ENCODE measurements at regions not wholly inside any gene's neighbourhood (a gene's known extent, or its start where the extent isn't known, plus 50 kb on each side); places are given as distances from the start of the nearest gene placed in this dataset.
"Not testable (repeated sequence)": the region's sequence is repeated elsewhere in the genome, so short reads cannot be mapped to it uniquely, and the experiment has no call there.

DNA sequence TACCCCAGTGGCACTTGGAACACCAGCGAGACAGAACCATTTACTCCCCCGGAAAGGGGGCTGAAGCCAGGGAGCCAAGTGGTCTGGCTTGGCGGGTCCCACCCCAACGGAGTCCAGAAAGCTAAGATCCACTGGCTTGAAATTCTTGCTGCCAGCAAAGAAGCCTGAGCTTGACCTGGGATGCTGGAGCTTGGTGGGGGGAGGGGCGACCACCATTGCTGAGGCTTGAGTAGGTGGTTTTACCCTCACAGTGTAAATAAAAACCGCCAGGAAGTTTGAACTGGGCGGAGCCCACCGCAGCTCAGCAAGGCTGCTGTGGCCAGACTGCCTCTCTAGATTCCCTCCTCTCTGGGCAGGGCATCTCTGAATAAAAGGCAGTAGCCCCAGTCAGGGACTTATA, 62.8 kb downstream of the RPS24 start:
- DNase-seq (ENCODE audit: low read depth in 4 of 4, low spot score in 1 of 4): not testable (repeated sequence)

DNA sequence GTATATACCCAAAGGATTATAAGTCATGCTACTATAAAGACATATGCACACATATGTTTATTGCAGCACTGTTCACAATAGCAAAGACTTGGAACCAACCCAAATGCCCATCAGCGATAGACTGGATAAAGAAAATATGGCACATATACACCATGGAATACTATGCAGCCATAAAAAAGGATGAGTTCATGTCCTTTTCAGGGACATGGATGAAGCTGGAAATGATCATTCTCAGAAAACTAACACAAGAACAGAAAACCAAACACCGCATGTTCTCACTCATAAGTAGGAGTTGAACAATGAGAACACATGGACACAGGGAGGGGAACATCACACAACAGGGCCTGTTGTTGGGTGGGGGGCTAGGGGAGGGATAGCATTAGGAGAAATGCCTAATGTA, 68.9 kb downstream of the RPS24 start:
- DNase-seq (ENCODE audit: low read depth in 4 of 4, low spot score in 1 of 4): not testable (repeated sequence)

DNA sequence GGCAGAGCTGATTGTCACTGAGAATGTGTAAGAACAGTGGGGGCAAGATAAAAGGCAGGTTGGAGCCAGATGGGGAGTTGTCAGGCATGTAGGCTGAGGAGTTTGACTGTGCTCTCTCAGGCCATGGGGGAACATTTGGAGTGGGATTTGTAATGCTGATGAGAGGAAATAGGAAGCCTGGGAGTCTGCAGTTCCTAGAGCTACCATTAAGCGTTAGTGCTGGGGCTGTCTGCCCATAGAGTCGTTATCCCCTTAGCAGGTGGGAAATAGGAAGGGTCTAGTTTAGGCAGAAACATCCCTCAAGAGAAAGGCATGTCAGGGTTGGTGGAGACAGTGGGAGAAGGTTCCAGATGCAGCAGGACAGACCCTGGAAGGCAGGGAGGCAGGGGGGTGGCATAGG, 75.5 kb downstream of the RPS24 start:
- DNase-seq (ENCODE audit: low read depth in 4 of 4, low spot score in 1 of 4): no peak

DNA sequence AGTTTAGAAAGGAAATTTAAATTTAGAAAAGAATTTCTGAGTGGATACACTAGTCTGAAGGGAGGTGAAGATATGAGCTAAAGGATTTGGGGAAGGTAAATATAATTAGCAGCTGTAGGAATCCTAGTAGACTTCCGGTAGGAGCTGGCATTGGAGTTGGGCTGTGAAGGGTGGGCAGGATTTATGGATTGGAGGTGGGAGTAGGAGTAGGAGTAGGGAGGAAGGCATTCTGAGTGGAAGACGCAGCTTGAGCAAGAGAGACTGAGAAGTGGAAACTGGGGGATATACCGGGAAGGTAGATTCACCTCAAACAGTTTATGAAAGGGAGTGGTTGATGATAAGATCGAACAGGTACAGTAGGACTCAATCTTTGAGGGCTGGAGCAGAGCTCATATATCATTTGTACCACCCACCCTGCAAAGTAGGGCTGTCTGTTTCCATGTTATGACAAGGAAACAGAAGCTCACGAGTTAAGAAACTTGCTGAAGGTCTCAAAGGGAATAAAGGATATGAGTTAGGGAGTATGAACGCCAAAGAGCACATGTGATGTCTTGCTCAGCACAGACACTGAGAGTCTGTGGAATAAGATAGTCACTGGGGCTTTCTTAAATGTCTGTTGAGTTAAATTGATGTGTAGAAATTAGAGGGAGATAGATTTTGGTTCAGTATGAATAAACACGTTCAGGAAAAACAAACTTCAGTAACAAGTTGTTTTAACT, 81.6 kb downstream of the RPS24 start:
- DNase-seq (ENCODE audit: low read depth in 4 of 4, low spot score in 1 of 4): no peak

DNA sequence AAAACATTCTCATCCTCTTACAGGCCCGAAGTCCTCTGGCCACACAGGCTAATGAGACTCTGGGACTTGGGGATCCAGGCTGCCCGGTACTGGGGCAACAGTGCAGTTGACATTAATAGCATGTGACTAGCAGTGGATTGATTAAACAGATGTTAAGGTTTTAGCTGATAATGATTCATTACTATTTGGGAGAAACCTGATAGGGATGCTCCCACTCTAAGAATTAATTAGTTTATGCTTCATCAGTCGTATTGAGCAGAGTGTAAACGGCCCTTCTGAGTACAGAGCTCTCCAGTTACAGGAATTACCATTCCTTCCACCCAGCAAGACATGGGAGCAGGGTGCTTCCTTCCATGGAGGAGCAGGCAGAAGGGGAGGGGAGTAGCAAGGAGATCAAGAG, 82.7 kb downstream of the RPS24 start:
- DNase-seq (ENCODE audit: low read depth in 4 of 4, low spot score in 1 of 4): no peak

DNA sequence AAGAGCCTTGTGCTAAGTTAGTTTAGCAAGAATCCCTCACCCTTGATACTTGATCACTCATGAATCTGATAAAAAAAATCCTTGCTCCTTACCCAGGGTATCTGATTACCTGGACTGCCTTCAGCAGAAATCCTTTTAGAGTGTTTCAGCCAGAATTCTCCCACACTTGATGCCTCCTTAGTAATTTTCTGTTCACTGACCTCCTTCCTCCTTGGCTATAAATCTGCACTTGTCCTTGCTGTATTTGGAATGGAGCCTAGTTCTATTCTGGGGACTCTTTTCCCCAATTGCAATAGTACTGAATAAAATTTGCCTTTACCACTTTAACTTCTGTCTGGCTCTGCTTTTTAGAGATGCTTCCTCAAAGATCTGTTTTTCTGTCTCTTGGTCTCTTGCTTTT, 84.9 kb downstream of the RPS24 start:
- no peak for DNase-seq (ENCODE audit: low read depth in 4 of 4, low spot score in 1 of 4)

DNA sequence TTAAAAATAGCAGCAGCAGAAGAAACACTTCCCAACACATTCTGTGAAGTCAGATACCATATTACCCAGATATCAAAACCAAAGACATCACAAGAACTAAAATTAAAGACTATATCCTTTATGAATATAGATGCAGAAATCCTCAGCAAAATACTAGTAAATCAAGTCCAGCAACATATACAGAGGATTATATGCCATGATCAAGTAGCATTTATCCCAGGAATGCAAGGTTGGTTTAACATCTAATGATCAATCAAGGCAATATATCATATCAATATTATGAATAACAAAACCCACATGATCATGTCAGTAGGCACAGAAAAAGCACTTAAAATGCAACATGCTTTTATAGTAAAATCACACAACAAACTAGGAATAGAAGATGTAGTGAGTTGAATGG, 88.1 kb downstream of the RPS24 start:
- no peak for DNase-seq (ENCODE audit: low read depth in 4 of 4, low spot score in 1 of 4)

DNA sequence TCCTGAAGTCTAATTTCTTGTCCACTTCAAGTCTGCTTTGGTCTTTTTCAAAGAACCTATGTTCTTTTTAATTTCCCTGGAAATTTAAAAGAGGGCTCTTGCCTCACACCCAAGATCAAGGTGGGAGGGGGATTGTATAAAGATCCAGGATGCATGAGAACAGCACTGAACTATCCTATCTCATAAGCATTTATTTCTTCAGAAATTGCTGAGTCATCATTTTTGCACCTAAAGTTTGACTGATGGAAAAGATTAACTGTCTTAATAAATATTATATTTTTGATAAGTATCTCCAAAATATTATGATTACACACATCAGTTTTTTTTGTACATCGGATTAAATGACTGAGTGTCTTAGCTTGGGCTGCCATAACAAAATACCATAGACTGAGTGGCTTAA, 90.5 kb downstream of the RPS24 start:
- DNase-seq (ENCODE audit: low read depth in 4 of 4, low spot score in 1 of 4): no peak

DNA sequence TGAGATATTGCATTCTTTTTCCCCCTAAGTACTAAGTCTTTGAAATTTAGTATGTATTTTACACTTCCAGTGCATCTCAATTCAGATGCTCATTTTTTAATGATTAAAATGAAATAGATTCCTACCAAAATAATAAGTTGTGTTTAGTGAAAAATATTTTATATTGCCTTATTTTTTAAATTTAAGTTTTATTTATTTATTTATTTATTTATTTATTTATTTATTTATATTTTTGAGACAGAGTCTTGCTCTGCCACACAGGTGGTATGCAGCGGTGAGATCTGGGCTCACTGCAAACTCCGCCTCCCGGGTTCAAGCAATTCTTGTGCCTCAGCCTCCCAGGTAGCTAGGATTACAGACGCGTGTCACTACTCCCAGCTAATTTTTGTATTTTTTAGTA, 95.5 kb downstream of the RPS24 start:
- no peak for DNase-seq (ENCODE audit: low read depth in 4 of 4, low spot score in 1 of 4)

DNA sequence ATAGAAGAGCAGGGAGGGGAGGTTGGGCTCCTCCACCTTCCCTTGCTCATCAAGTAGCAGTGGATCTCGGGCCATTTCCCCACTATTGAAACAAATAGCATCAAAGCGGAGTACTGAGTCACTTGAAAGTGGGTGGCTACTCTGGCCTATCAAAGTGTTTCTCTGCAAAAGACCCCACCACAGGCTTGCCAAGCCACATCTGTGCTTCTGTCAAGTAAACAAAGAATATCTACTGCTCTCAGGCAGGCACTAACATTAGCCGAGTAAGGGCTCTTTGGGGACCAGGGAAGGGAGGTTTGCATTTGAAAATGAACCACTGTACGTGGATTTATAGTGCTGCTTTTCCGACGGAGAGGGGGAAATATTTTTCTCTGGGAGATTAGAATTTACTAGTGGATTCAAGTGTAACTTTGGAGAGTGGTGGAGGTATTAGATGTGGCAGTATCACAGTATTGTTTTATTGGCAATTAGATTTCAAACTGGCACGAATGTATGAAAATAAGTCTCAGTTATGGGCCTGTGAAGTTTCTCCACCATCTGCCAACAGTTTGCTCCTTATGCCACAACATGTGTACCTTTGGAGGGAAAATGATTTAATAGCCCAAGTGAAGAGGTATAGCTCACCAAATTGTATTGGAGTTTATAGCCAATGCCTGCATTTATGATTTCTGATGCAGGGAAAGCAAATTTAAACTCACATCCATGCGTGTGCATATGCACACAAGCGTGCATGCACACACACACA, 97.5 kb downstream of the RPS24 start:
- DNase-seq (ENCODE audit: low read depth in 4 of 4, low spot score in 1 of 4): no peak

DNA sequence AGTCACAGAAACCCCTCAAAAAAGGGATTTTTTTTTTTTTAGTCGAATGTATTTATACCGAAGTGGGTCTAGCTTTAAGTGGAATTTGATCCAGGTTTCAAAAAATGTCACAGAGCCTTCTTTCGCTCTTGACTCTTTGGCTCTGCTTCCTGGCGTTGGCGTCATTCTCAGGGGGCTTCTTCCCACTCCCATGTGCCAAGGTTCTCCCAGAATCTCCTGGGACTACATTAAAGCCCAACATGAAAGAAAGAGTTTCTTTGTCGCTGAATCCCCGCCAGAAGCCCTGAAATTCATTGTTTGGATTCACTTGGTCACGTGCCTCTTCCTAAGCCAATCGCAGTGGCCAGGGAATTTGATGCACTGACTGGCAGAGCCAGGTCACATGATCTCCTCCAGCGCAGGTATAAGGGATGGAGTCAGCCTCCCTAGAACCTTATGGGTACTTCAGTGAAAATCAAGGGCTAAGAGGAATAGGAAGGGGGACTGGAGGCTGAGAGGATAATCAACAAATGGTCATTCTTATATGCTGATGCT, 101.2 kb downstream of the RPS24 start:
- DNase-seq (ENCODE audit: low read depth in 4 of 4, low spot score in 1 of 4): no peak

DNA sequence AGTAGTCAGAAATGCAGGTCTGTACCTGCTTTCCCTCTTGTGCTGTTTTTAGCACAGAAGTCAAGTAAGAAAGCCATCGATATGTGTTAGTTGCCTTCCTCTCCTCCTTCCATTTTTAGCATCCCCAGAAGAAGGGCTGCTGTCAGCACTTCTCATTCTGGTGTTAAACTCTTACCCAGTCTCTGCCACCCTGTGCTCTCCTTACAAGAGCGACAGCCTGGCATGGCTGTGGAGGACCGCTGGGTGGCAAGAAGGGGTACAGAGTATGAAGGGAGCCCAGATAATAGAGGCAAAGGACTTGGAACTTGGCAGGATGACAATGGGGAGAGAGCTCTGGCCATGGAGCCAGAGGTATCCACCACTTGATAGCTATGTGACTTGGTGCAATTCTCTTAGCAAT, 103.5 kb downstream of the RPS24 start:
- DNase-seq (ENCODE audit: low read depth in 4 of 4, low spot score in 1 of 4): no peak

DNA sequence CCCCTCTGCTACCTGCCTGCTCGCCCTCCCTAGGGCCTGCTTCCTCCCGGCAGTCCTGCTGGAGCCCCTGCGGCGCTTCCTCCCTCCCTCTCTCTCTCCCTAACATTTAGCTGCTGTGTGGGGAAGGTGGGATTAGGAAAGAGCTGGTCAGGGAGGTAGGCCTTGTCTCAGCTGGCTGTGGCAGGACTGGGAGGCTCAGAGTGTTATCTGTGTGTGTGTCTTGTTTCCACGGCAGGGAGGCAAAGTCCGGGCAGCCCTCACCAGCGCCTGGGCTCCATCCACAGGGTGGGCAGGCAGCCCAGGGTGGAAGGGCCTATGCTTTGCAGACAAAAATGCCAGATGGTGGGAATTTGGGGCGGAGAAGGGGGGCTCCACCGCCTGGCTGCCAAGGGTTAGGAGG, 105.7 kb downstream of the RPS24 start:
- no peak for DNase-seq (ENCODE audit: low read depth in 4 of 4, low spot score in 1 of 4)

DNA sequence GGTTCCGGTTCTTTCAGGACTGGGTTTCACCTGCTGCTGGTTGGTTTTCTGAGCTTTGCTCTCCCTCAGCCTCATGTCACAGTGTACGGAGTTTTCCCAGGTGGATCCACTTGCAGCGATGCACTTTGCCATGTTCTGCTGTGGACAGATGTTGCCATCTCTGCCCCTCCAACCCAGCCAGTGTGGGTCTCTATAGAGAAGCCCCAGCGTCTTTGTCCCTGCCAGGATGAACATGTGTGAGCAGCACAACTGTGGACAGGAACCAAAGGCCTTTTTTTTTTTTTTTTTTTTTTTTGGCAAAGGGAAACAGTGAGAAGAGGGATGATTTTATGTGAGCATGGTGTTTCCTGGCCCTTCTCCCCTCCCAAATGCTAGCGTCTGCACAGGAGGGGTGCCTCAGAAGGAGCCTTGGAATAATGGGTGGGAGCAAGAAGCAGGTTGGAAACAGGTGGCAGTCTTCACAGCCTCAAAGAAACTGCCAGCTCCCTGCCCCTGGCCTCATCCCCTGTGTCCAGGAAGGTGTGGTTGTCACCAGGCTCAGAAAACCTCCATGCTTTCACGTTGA, 106.5 kb downstream of the RPS24 start:
- no peak for DNase-seq (ENCODE audit: low read depth in 4 of 4, low spot score in 1 of 4)

DNA sequence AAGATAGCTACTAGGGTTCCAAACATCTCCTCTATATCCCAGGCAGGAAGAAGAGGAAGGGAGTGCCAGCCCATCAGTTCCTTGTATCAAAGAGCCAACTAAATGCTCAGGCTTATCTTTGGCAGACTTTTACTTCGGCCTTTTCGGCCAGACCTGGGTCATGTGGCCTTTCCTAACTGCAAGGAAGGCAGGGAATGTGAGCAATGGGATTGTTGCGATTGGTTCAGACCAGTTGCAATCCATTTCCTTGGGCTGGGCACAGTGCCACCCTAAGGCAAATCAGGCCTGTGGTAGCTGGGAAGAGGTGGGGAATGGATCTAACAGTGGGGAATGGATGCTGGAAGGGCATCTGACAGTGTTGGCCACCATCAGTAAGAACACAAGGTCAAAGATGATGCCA, 109.9 kb downstream of the RPS24 start:
- no peak for DNase-seq (ENCODE audit: low read depth in 4 of 4, low spot score in 1 of 4)

DNA sequence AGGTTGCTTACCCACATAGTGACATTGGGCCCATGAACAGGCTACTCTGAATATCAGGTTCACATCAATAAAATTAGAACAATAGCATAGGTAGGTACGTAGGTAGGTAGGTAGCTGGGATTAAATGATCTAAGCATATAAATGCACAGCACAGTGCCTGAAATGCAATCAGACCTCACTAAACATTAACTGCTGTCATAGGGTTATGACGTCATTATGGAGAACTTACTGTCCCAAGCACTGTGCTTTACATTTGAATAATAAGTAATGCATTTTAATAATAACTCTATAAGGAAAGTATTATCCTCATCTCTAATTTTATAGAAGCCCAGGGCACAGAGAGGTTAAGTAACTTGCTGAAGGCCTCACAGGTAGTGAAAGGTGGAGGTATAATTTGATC, 112.5 kb downstream of the RPS24 start:
- DNase-seq (ENCODE audit: low read depth in 4 of 4, low spot score in 1 of 4): no peak

DNA sequence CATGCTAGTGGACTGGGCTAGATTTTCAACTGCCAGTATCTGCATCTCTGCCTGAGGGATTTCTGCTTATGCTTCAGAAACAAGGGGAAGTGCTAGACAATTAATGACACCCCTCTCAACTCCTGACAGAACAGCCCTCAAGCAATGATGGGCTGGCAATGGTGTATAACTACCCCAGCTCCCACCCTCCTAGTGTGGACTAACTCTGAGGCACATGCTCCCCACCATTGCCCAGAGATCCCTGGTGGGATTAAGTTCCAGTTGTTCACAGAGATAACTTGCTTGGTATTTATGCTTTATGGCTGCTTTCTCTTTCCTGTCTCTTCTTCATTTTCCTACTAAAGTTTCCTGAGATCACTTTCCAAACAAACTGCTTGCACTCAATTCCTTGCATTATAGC, 113.5 kb downstream of the RPS24 start:
- no peak for DNase-seq (ENCODE audit: low read depth in 4 of 4, low spot score in 1 of 4)

DNA sequence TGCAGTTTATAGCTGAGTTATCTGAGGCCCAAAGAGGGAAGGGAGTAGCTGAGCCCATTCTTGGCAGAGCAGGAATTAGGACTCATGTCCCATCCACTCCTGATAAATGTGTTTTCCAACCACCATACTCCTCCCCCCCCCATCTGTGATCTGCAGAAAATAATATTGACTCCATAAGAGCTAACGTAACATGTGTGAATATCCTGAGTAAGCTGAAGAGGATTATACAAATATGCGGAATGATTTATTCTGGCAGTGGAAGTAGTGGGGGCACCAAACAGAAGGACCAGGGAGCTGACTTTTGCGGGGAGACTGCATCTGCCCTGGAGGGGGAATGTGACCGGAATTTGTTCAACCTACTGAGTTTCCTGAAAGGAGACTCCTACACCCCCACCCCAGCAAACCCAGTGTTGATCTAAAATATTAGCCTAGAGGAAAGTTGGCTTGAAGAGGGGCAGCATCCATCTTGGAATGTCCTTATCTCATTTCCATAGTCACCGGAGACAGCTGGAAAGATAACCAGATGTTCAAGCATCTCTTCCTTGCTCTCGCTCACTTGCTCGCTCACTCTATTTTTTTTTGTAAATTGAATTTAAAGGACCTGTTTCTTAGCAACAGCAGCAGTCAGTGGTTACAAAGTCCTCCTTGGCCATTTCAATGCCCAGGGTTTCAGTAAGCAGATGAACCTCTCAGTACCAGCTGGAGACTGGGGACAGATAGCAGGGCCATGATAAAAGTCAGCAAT, 114.7 kb downstream of the RPS24 start:
- no peak for DNase-seq (ENCODE audit: low read depth in 4 of 4, low spot score in 1 of 4)

DNA sequence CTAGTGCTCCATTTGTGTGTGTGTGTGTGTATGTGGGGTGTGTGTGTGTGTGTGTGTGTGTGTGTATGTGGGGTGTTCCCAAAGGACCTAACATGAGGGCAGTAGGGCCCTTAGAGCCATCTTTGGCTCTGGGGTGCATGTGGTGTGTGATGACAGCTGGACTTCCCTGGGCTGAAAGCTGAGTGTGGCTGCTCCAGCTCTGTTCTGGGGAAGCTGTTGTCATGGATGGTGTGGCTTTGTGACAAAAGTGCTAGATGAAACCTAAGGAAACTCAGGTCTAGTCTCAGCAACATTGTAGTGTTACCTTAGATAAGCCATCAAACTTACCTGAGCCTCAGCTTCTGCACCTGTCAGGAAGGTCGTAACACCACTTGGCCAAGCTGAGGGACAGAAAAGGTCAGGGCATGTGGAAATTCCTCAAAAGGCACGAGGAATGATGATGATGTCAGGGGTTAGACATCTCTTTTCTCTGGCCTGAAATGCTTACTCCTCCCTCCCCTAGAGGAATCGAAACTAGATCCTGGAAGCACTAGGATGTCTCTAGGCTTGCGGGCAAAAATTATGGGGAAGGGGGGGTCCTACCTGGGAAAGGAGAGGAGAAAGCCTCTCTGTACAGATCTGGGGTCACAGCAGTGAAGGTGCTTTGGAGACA, 115.4 kb downstream of the RPS24 start:
- DNase-seq (ENCODE audit: low read depth in 4 of 4, low spot score in 1 of 4): no peak

DNA sequence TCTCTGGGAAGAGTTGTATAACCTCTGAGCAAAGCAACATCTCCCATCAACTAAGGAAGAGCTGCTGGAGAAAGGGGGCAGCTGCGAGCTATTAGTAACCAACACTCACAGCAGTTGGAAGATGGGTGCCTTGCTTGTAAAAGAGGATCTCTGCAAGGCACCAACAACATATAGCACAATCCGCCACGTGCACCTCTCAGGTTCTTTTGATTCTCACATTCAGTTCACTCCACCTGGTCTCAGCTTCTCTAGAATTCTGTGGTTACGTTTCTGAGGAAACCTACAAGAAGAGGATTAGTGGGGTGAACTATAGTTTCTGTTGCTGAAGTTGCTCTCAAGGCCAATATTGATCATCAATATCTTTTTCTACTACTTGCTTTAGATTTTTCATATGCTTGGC, 117.1 kb downstream of the RPS24 start:
- no peak for DNase-seq (ENCODE audit: low read depth in 4 of 4, low spot score in 1 of 4)

DNA sequence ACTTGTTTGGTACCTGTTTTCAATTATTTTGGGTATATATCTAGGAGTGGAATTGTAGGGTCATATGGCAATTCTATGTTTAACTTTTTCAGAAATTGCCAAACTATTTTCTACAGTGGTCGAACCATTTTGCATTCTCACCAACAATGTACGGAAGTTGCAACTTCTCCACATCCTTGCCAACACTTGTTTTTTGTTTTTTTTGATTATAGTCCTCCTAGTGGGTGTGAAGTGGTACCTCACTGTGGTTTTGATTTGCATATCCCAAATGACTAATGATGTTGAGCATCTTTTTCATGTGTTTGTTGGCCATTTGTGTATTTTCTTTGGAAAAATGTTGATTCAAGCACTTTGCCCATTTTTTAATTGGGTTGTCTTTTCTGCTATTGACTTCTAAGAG, 122.1 kb downstream of the RPS24 start:
- no peak for DNase-seq (ENCODE audit: low read depth in 4 of 4, low spot score in 1 of 4)
